Heart left ventricle (tissue), 13 donors: ENCODE measurements at regions not wholly inside any gene's neighbourhood (a gene's known extent, or its start where the extent isn't known, plus 50 kb on each side); places are given as distances from the start of the nearest gene placed in this dataset.

Source experiments
- POLR2A ChIP-seq, 2 donors: fragments of 450-650 bp; IDR thresholded peaks; one replicate each; pipeline ENCODE4 v1.6.1; 2017; ENCODE audit warnings: antibody characterized with exemption in 2 of 2, mild to moderate bottlenecking in 2 of 2, moderate library complexity in 2 of 2
- TF ChIP-seq, protein P1 (sequence below), 12 donors: fragments of 200-600 bp; sonication (generic) in 4 of 12; IDR thresholded peaks; one replicate each; pipeline versions ENCODE4 v1.5.0 to v1.8.0; 2018 to 2022; ENCODE audit warnings: antibody characterized with exemption in 12 of 12, mild to moderate bottlenecking in 5 of 12
- donor health status: ischemic (EF 13 %, LVEDD 7.1; RV severe dilation, severe dysfunction).
- donor health status: DM: no; HTN: yes; CAD: no.
- donor health status: DM: no; HTN: no; CAD: no.
- donor health status: ischemic (EF 25% LVEDD 6.9; RV normal size, moderate dysfunction).
- donor health status: ischemic (EF 25% LVEDD 5.7; RV mildly dilated, moderate dysfunction).
- donor health status: ischemic (EF 35%, LVEDD 5.7; RV mildly dilated, moderate dysfunction).
- donor health status: nonischemic (EF 11% LVEDD 7.7; RV severe dilation, severe dysfunction).
- donor health status: DM: yes; HTN: yes; CAD: no.
- donor health status: PGD.
- donor health status: ischemic (EF 29% LVEDD 5.4; RV normal size, mild dysfunction).
- donor health status: nonischemic (EF 23%, LVEDD 6.1; RV moderate dilation, normal function).

- TF ChIP-seq, protein P1, sequence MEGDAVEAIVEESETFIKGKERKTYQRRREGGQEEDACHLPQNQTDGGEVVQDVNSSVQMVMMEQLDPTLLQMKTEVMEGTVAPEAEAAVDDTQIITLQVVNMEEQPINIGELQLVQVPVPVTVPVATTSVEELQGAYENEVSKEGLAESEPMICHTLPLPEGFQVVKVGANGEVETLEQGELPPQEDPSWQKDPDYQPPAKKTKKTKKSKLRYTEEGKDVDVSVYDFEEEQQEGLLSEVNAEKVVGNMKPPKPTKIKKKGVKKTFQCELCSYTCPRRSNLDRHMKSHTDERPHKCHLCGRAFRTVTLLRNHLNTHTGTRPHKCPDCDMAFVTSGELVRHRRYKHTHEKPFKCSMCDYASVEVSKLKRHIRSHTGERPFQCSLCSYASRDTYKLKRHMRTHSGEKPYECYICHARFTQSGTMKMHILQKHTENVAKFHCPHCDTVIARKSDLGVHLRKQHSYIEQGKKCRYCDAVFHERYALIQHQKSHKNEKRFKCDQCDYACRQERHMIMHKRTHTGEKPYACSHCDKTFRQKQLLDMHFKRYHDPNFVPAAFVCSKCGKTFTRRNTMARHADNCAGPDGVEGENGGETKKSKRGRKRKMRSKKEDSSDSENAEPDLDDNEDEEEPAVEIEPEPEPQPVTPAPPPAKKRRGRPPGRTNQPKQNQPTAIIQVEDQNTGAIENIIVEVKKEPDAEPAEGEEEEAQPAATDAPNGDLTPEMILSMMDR (IDR thresholded peaks at IDR 0.05): no peak
- no peak for TF ChIP-seq POLR2A (IDR thresholded peaks at IDR 0.05)
These were observed 65.3 kb downstream of the EFNB1 start for GRCh38 chrX:68894142-68894512.
